Hepatocyte (in vitro differentiated cells): ENCODE measurements at regions not wholly inside any gene's neighbourhood (a gene's known extent, or its start where the extent isn't known, plus 50 kb on each side); places are given as distances from the start of the nearest gene placed in this dataset.

Experiments
- CTCF ChIP-seq: fragments of 200-600 bp; sonication (generic); IDR thresholded peaks from 2 replicates; pipeline ENCODE4 v1.5.1; 2016; ENCODE audit warnings: antibody characterized with exemption, mild to moderate bottlenecking; ENCODE audit not compliant: poor library complexity
- EZH2 ChIP-seq: fragments of 200-600 bp; sonication (generic); IDR thresholded peaks from 2 replicates; pipeline ENCODE4 v1.6.1; 2016; ENCODE audit warnings: antibody characterized with exemption, mild to moderate bottlenecking, borderline replicate concordance
- EZH2phosphoT487 ChIP-seq: fragments of 200-600 bp; sonication (generic); IDR thresholded peaks from one replicate; pipeline ENCODE4 v1.6.1; 2018; ENCODE audit warnings: antibody characterized with exemption, mild to moderate bottlenecking, low read depth, moderate library complexity; ENCODE audit not compliant: unreplicated experiment, severe bottlenecking

GRCh38 chr6:8652710-8653109 is 217.4 kb upstream of the SLC35B3 start:
- TF ChIP-seq CTCF (no peak), EZH2 (no peak), EZH2phosphoT487 (no peak)
